GM23248 (cell line): ENCODE measurements at regions not wholly inside any gene's neighbourhood (a gene's known extent, or its start where the extent isn't known, plus 50 kb on each side); places are given as distances from the start of the nearest gene placed in this dataset.
"Not testable (repeated sequence)": the region's sequence is repeated elsewhere in the genome, so short reads cannot be mapped to it uniquely, and the experiment has no call there.

Source experiments
- DNase-seq: peaks from one replicate; pipeline ENCODE4 v3.0.0-alpha.2; 2015
- H2AFZ ChIP-seq: fragments of 200-600 bp; sonication (generic); 2 replicates; pipeline ENCODE4 v1.6.1; 2016; ENCODE audit warnings: antibody characterized with exemption
- H3F3A ChIP-seq: fragments of 200-600 bp; sonication (generic); 2 replicates; pipeline ENCODE4 v1.6.1; 2016; ENCODE audit warnings: mild to moderate bottlenecking, antibody characterized with exemption, mixed run types; ENCODE audit not compliant: insufficient read depth
- H3K27ac ChIP-seq: fragments of 200-600 bp; sonication (generic); 2 replicates; pipeline ENCODE4 v1.5.1; 2016; ENCODE audit warnings: mild to moderate bottlenecking
- H3K27me3 ChIP-seq: fragments of 200-600 bp; sonication (generic); replicated peaks from 2 replicates; pipeline ENCODE4 v1.6.1; 2016; ENCODE audit warnings: mild to moderate bottlenecking; ENCODE audit not compliant: insufficient read depth
- H3K36me3 ChIP-seq: fragments of 200-600 bp; sonication (generic); 2 replicates; pipeline ENCODE4 v1.6.1; 2016; ENCODE audit warnings: low read depth, mild to moderate bottlenecking
- H3K4me1 ChIP-seq: fragments of 200-600 bp; sonication (generic); 2 replicates; pipeline ENCODE4 v1.6.1; 2016; ENCODE audit warnings: mild to moderate bottlenecking; ENCODE audit not compliant: insufficient read depth
- H3K4me2 ChIP-seq: fragments of 200-600 bp; sonication (generic); one replicate; pipeline ENCODE4 v1.6.1; 2016; ENCODE audit warnings: mild to moderate bottlenecking; ENCODE audit not compliant: unreplicated experiment
- H3K4me3 ChIP-seq: fragments of 200-600 bp; sonication (generic); 2 replicates; pipeline ENCODE4 v1.5.1; 2016; ENCODE audit warnings: mild to moderate bottlenecking
- H3K79me2 ChIP-seq: fragments of 200-600 bp; sonication (generic); 2 replicates; pipeline ENCODE4 v1.6.1; 2016; ENCODE audit warnings: mild to moderate bottlenecking; ENCODE audit not compliant: insufficient read depth
- H3K9ac ChIP-seq: fragments of 200-600 bp; sonication (generic); 2 replicates; pipeline ENCODE4 v1.6.1; 2016; ENCODE audit warnings: mild to moderate bottlenecking
- H3K9me2 ChIP-seq: fragments of 200-600 bp; sonication (generic); 2 replicates; pipeline ENCODE4 v1.6.1; 2016; ENCODE audit warnings: mixed run types, mild to moderate bottlenecking, moderate library complexity; ENCODE audit not compliant: insufficient read depth
- H3K9me3 ChIP-seq: fragments of 200-600 bp; sonication (generic); one replicate; pipeline ENCODE4 v1.6.1; 2017; ENCODE audit warnings: low read depth
- H4K20me1 ChIP-seq: fragments of 200-600 bp; sonication (generic); 2 replicates; pipeline ENCODE4 v1.6.0; 2016; ENCODE audit not compliant: insufficient read depth
- EZH2 ChIP-seq: fragments of 200-600 bp; sonication (generic); IDR thresholded peaks from 2 replicates; pipeline ENCODE4 v1.6.1; 2018; ENCODE audit warnings: antibody characterized with exemption, mild to moderate bottlenecking; ENCODE audit not compliant: insufficient read depth, poor library complexity, severe bottlenecking
- EZH2phosphoT487 ChIP-seq: fragments of 200-600 bp; sonication (generic); IDR thresholded peaks from 2 replicates; pipeline ENCODE4 v1.6.1; 2018; ENCODE audit warnings: antibody characterized with exemption, moderate library complexity, mild to moderate bottlenecking, low read depth; ENCODE audit not compliant: insufficient read depth
- WGBS, 2 experiments: methylation state at CpG; one replicate each; pipeline ENCODE4 v1.1.6; 2015 to 2017; ENCODE audit warnings: low lambda C conversion rate in 2 of 2, low coverage in 1 of 2; ENCODE audit errors: missing lambda C conversion rate in 2 of 2; 5-methylcytosine and 5-hydroxymethylcytosine counted together
- in situ Hi-C: fragments of 300-500 bp; cut with MboI; formaldehyde crosslinking; loops from 2 replicates; pipeline ENCODE4 v1.15.0; 2020

- no peaks in the 10 kb centered on the region for H3K9me2 ChIP-seq
- DNase-seq = no peak
Measured at GRCh38 chr3:89955156-89955555, 847.7 kb downstream of the EPHA3 start.

GRCh38 chr3:89957451-89957850 lies 850.0 kb downstream of the EPHA3 start:
- H3K4me2 ChIP-seq = no peak overlapping the region
- no peak for DNase-seq
- no peak overlapping the region for H2AFZ ChIP-seq
- H3K27ac ChIP-seq = no peak overlapping the region
- no peaks in the 10 kb centered on the region for H3K4me1 ChIP-seq
- H3K9me3 ChIP-seq = no peaks in the 10 kb centered on the region
- no peaks in the 10 kb centered on the region for H3K9me2 ChIP-seq
- H3K9ac ChIP-seq = no peak overlapping the region
- no peaks in the 10 kb centered on the region for H3K79me2 ChIP-seq
- in situ Hi-C loops = no loop called here
- H3K27me3 ChIP-seq = no peaks in the 10 kb centered on the region
- no peak for TF ChIP-seq EZH2phosphoT487
- no peak for TF ChIP-seq EZH2
- H3F3A ChIP-seq = no peaks in the 10 kb centered on the region
- 1 to 7% methylated on average over 2 of the region's 2 CpGs for WGBS, 2 experiments
- no peak overlapping the region for H3K4me3 ChIP-seq
- no peaks in the 10 kb centered on the region for H3K36me3 ChIP-seq
- no peaks in the 10 kb centered on the region for H4K20me1 ChIP-seq

More at GRCh38 chr3:89955156-89955555, 847.7 kb downstream of the EPHA3 start:
- no peaks in the 10 kb centered on the region for H3K9me3 ChIP-seq
- no peaks in the 10 kb centered on the region for H4K20me1 ChIP-seq
- H3F3A ChIP-seq = no peaks in the 10 kb centered on the region
- in situ Hi-C loops = no loop called here
- H3K27me3 ChIP-seq = no peaks in the 10 kb centered on the region
- H3K79me2 ChIP-seq = no peaks in the 10 kb centered on the region
- H3K36me3 ChIP-seq = no peaks in the 10 kb centered on the region
- H3K4me1 ChIP-seq = no peaks in the 10 kb centered on the region
- H3K27ac ChIP-seq = no peak overlapping the region
- no peak overlapping the region for H3K4me3 ChIP-seq
- TF ChIP-seq EZH2phosphoT487 (no peak), EZH2 (no peak)
- H3K4me2 ChIP-seq = no peak overlapping the region
- H2AFZ ChIP-seq = no peak overlapping the region
- H3K9ac ChIP-seq = no peak overlapping the region

GRCh38 chr3:89958163-89958562 lies 850.7 kb downstream of the EPHA3 start:
- H3K27me3 ChIP-seq, H2AFZ ChIP-seq, H3K4me3 ChIP-seq, H3K9me3 ChIP-seq, DNase-seq, H3K79me2 ChIP-seq, H3K27ac ChIP-seq, H3K4me2 ChIP-seq, H3K36me3 ChIP-seq, in situ Hi-C loops, H3K9me2 ChIP-seq, H4K20me1 ChIP-seq, H3F3A ChIP-seq, H3K9ac ChIP-seq, H3K4me1 ChIP-seq: not testable (repeated sequence)
- WGBS, 2 experiments = 11 to 15% methylated on average over 7 to 9 of the region's 9 CpGs

DNA sequence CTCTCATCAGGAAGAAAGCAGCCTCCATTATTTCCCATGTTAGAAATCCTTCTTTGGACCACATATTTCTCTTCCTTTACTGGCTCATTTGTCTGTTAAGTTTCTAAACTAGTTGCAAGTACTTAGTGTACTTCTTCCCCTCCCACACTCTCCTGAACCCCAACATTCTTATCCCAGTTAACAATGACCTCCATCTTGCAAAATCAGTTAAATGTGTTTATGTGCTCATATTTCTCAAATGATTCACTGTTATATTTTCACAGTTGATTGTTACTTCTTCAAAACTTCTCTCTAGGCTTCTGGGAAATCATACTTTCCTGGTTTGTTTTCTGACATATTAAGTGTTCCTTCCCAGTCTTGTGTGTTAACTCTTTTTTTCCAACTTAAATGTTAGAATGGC lies 856.9 kb downstream of the EPHA3 start:
- Histone ChIP-seq H2AFZ (no peak overlapping the region), H3K4me1 (no peaks in the 10 kb centered on the region), H3K27ac (no peak overlapping the region), H3K27me3 (no peaks in the 10 kb centered on the region), H3K79me2 (no peaks in the 10 kb centered on the region), H3F3A (no peaks in the 10 kb centered on the region), H3K9ac (no peak overlapping the region), H3K4me3 (no peak overlapping the region), H3K9me3 (no peaks in the 10 kb centered on the region), H3K9me2 (no peaks in the 10 kb centered on the region), H3K36me3 (no peaks in the 10 kb centered on the region), H4K20me1 (no peaks in the 10 kb centered on the region), H3K4me2 (no peak overlapping the region)
- in situ Hi-C loops = no loop called here
- TF ChIP-seq EZH2phosphoT487 (no peak), EZH2 (no peak)
- DNase-seq = no peak

DNA sequence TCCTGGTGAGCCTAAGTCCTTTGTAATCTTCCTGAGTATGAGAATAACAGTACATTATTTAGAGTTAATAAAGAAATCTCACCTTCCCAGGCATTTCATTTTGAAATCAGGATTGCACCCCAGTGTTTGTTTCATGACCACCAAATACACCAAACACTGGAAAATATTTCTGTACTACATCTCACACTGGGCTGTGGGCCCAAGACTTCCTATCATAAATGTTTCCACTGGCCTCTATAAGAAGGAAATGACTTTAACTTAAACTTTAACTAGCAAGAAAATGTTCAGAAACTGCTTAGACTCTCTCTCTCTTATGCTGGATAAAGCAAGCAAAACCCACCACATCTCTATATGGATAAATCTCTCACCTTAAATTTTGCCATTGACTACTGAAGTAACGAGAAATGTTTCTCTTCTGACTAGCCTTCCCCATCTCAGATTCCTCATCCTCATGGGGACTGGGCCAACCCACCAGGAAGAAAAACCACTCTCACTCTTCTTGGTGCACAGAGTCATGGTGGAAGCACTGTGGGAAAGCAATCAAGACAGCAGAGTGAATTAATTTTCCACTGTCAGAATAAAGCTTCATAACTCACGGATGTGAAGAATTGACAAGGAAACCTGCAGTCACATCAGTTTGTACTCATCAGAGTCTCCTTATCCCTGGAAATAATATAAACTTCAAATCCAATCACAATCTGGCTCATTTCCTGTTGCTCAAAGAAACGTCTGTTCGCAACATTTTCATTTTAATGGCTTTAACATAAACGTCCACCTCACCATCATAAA lies 859.6 kb downstream of the EPHA3 start:
- Histone ChIP-seq H3K4me2 (no peak overlapping the region), H3K27ac (no peak overlapping the region), H3K9ac (no peak overlapping the region), H3K79me2 (no peaks in the 10 kb centered on the region), H3F3A (no peaks in the 10 kb centered on the region), H3K27me3 (no peaks in the 10 kb centered on the region), H2AFZ (no peak overlapping the region), H3K9me3 (no peaks in the 10 kb centered on the region), H3K4me3 (no peak overlapping the region), H3K9me2 (no peaks in the 10 kb centered on the region), H3K4me1 (no peaks in the 10 kb centered on the region), H3K36me3 (no peaks in the 10 kb centered on the region), H4K20me1 (no peaks in the 10 kb centered on the region)
- in situ Hi-C loops = no loop called here
- TF ChIP-seq EZH2 (no peak), EZH2phosphoT487 (no peak)
- DNase-seq = no peak
- 8 to 9% methylated on average over 5 of the region's 5 CpGs for WGBS, 2 experiments
